ENCODE measurements at regions not wholly inside any gene's neighbourhood (a gene's known extent, or its start where the extent isn't known, plus 50 kb on each side); places are given as distances from the start of the nearest gene placed in this dataset.

- H3K27ac ChIP-seq (replicated peaks), result no peak overlapping the region
- no peak for DNase-seq (ENCODE audit: low read depth in 1 of 2, low spot score in 1 of 2)
- no peak overlapping the region for H3K4me3 ChIP-seq (replicated peaks; ENCODE audit: insufficient read depth, low read length)
- H3K27me3 ChIP-seq (ENCODE audit: insufficient read depth, poor library complexity, severe bottlenecking), result no peaks in the 10 kb centered on the region
- TF ChIP-seq SPI1 (IDR thresholded peaks at IDR 0.05; ENCODE audit: borderline replicate concordance, low read depth) (no peak), POLR2AphosphoS5 (IDR thresholded peaks at IDR 0.05; ENCODE audit: low read depth) (no peak), CTCF (IDR thresholded peaks at IDR 0.05; ENCODE audit: insufficient read depth, low read length) (no peak), REST (IDR thresholded peaks at IDR 0.05; ENCODE audit: insufficient replicate concordance, low read depth) (no peak), GABPA (IDR thresholded peaks at IDR 0.05; ENCODE audit: low read depth) (no peak)
Observed at GRCh38 chr2:160695402-160696086, 201.9 kb upstream of the RBMS1 start.

DNA sequence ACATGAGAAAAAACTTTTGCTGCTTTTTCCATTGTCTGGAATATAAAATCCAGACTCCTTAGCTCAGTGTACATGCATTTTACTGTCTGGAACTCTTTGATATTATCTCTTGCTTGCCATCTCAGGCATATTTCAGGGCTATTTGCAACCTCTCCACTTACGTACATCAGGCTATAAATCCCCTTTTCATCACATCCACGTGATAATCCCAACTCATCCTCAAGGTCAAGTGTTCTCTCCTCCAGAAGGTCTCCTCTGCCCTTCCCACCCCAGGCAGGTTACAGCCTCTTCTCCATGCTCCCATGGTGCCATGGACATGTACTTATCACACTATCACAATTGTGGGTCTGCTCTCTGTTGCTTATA lies 202.5 kb upstream of the RBMS1 start:
- H3K27ac ChIP-seq (replicated peaks), result no peak overlapping the region
- H3K4me3 ChIP-seq (replicated peaks; ENCODE audit: insufficient read depth, low read length), result no peak overlapping the region
- H3K27me3 ChIP-seq (ENCODE audit: insufficient read depth, poor library complexity, severe bottlenecking), result no peaks in the 10 kb centered on the region
- TF ChIP-seq POLR2AphosphoS5 (IDR thresholded peaks at IDR 0.05; ENCODE audit: low read depth) (no peak), CTCF (IDR thresholded peaks at IDR 0.05; ENCODE audit: insufficient read depth, low read length) (no peak), REST (IDR thresholded peaks at IDR 0.05; ENCODE audit: insufficient replicate concordance, low read depth) (no peak), GABPA (IDR thresholded peaks at IDR 0.05; ENCODE audit: low read depth) (no peak), SPI1 (IDR thresholded peaks at IDR 0.05; ENCODE audit: borderline replicate concordance, low read depth) (no peak)
- DNase-seq (ENCODE audit: low read depth in 1 of 2, low spot score in 1 of 2), result no peak

DNA sequence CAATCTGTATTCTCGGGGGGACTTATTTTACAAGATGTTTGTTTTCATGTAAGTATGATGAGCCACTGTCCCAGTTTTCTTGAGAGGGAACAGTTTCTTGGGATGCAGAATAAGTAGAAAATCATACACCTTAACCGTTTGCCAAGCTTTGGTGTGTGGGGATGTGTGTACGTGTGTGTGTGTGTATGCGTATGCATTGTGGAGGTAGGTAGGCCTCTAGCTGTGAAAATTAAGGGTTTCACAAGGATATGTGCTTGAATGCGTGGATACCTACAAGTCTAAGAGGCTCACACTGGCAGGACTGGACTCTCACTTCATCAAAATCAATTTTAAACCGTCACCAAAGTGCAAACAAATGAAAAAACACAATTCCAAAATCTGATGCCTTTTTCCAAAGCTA lies 204.2 kb upstream of the RBMS1 start:
- DNase-seq (ENCODE audit: low read depth in 1 of 2, low spot score in 1 of 2), result no peak
- no peak for TF ChIP-seq POLR2AphosphoS5 (IDR thresholded peaks at IDR 0.05; ENCODE audit: low read depth)
- no peak for TF ChIP-seq CTCF (IDR thresholded peaks at IDR 0.05; ENCODE audit: insufficient read depth, low read length)
- no peak for TF ChIP-seq SPI1 (IDR thresholded peaks at IDR 0.05; ENCODE audit: borderline replicate concordance, low read depth)
- no peak for TF ChIP-seq GABPA (IDR thresholded peaks at IDR 0.05; ENCODE audit: low read depth)
- no peak for TF ChIP-seq REST (IDR thresholded peaks at IDR 0.05; ENCODE audit: insufficient replicate concordance, low read depth)
- H3K27ac ChIP-seq (replicated peaks), result no peak overlapping the region
- no peak overlapping the region for H3K4me3 ChIP-seq (replicated peaks; ENCODE audit: insufficient read depth, low read length)
- no peaks in the 10 kb centered on the region for H3K27me3 ChIP-seq (ENCODE audit: insufficient read depth, poor library complexity, severe bottlenecking)
